ENCODE measurements at regions not wholly inside any gene's neighbourhood (a gene's known extent, or its start where the extent isn't known, plus 50 kb on each side); places are given as distances from the start of the nearest gene placed in this dataset.

GRCh38 chr18:29459972-29460371 is 1283.0 kb upstream of the CDH2 start:
- TF ChIP-seq, protein P1, sequence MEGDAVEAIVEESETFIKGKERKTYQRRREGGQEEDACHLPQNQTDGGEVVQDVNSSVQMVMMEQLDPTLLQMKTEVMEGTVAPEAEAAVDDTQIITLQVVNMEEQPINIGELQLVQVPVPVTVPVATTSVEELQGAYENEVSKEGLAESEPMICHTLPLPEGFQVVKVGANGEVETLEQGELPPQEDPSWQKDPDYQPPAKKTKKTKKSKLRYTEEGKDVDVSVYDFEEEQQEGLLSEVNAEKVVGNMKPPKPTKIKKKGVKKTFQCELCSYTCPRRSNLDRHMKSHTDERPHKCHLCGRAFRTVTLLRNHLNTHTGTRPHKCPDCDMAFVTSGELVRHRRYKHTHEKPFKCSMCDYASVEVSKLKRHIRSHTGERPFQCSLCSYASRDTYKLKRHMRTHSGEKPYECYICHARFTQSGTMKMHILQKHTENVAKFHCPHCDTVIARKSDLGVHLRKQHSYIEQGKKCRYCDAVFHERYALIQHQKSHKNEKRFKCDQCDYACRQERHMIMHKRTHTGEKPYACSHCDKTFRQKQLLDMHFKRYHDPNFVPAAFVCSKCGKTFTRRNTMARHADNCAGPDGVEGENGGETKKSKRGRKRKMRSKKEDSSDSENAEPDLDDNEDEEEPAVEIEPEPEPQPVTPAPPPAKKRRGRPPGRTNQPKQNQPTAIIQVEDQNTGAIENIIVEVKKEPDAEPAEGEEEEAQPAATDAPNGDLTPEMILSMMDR (IDR thresholded peaks at IDR 0.05) = no peak
- TF ChIP-seq POLR2A (IDR thresholded peaks at IDR 0.05) = no peak
